ENCODE measurements at regions not wholly inside any gene's neighbourhood (a gene's known extent, or its start where the extent isn't known, plus 50 kb on each side); places are given as distances from the start of the nearest gene placed in this dataset.

DNA sequence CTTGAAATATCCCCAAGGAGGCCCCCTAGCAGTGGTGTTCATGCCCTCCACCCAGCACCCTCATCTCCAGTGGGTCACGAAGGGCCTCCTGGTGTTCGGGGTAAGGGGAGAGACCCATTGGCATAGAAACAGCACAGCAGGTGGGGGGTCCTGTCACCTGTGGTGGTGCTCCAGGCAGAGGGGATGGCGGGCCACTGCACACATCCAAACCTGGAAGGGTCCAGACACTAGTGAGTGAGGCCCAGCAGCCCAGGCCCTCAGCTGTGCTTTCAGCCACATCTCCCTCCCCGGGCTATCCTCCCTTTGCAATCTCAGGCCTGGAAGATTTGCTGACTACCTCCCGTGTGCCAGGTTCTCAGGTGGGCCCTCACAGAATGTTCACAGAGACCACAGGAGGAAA lies 59.4 kb upstream of the LYVE1 start (continued):
- TF ChIP-seq EZH2 (IDR thresholded peaks at IDR 0.05; ENCODE audit: borderline replicate concordance, control insufficient read depth, low read depth, low read length) (no peak), MTA2 (IDR thresholded peaks at IDR 0.05; ENCODE audit: low read depth) (no peak), MTA3 (IDR thresholded peaks at IDR 0.05; ENCODE audit: borderline replicate concordance, low read length) (no peak), POLR2AphosphoS2 (IDR thresholded peaks at IDR 0.05; ENCODE audit: low read depth, low read length) (no peak), CREB1 (IDR thresholded peaks at IDR 0.05; ENCODE audit: low read depth) (no peak), ESRRA (IDR thresholded peaks at IDR 0.05; ENCODE audit: low read length) (no peak)

DNA sequence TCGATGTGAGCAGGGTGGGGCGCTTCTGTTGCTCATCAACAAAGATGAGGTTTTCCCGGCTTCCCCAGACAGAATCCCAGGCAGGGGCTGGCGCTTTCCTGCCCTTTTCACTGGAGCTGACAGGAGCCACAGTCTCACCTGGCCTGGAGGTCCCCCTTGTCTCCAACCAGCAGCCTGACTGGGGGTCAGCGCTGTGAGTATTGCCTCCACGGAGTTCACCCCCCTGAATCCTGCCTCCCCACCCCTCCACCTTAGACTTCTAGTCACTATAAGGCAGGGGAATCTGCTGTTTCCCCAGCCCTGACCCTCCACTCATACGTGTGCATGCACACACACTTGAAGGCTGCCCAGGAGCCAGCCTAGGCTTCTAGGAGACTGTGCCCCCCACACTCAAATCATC lies 58.8 kb upstream of the LYVE1 start:
- TF ChIP-seq ZNF24 (IDR thresholded peaks at IDR 0.05) (no peak), MTA3 (IDR thresholded peaks at IDR 0.05; ENCODE audit: borderline replicate concordance, low read length) (no peak), FOS (IDR thresholded peaks at IDR 0.05; ENCODE audit: borderline replicate concordance, extremely low read depth, insufficient read length) (no peak), MYB (IDR thresholded peaks at IDR 0.05; ENCODE audit: borderline replicate concordance, low read depth, low read length) (no peak)
- TF ChIP-seq, protein P1, sequence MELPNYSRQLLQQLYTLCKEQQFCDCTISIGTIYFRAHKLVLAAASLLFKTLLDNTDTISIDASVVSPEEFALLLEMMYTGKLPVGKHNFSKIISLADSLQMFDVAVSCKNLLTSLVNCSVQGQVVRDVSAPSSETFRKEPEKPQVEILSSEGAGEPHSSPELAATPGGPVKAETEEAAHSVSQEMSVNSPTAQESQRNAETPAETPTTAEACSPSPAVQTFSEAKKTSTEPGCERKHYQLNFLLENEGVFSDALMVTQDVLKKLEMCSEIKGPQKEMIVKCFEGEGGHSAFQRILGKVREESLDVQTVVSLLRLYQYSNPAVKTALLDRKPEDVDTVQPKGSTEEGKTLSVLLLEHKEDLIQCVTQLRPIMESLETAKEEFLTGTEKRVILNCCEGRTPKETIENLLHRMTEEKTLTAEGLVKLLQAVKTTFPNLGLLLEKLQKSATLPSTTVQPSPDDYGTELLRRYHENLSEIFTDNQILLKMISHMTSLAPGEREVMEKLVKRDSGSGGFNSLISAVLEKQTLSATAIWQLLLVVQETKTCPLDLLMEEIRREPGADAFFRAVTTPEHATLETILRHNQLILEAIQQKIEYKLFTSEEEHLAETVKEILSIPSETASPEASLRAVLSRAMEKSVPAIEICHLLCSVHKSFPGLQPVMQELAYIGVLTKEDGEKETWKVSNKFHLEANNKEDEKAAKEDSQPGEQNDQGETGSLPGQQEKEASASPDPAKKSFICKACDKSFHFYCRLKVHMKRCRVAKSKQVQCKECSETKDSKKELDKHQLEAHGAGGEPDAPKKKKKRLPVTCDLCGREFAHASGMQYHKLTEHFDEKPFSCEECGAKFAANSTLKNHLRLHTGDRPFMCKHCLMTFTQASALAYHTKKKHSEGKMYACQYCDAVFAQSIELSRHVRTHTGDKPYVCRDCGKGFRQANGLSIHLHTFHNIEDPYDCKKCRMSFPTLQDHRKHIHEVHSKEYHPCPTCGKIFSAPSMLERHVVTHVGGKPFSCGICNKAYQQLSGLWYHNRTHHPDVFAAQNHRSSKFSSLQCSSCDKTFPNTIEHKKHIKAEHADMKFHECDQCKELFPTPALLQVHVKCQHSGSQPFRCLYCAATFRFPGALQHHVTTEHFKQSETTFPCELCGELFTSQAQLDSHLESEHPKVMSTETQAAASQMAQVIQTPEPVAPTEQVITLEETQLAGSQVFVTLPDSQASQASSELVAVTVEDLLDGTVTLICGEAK (IDR thresholded peaks at IDR 0.05; ENCODE audit: borderline replicate concordance) = no peak
- TF ChIP-seq, protein P2, sequence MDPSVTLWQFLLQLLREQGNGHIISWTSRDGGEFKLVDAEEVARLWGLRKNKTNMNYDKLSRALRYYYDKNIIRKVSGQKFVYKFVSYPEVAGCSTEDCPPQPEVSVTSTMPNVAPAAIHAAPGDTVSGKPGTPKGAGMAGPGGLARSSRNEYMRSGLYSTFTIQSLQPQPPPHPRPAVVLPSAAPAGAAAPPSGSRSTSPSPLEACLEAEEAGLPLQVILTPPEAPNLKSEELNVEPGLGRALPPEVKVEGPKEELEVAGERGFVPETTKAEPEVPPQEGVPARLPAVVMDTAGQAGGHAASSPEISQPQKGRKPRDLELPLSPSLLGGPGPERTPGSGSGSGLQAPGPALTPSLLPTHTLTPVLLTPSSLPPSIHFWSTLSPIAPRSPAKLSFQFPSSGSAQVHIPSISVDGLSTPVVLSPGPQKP (IDR thresholded peaks at IDR 0.05; ENCODE audit: low read depth, low read length) = no peak
- ChIA-PET POLR2A (no interaction called here), CTCF (interaction anchor here (1.2 to 8.4 kb wide), 2 partner anchors 26 to 223 kb away, joined by 3 to 66 read pairs; no protein-coding TSS in a partner anchor), RAD21 (ENCODE audit: unreplicated experiment) (interaction anchor here (5.7 kb wide), 1 partner anchor 25 kb away, joined by 34 read pairs; no protein-coding TSS in a partner anchor), SMC1A (ENCODE audit: uncharacterized antibody, unreplicated experiment) (interaction anchor here (1.5 kb wide), 1 partner anchor 18 kb away, joined by 4 read pairs; no protein-coding TSS in a partner anchor)
- BruUV-seq (replicated peaks) = no TSS peak
- no peaks in the 10 kb centered on the region for H3K36me3 ChIP-seq (ENCODE audit: control insufficient read depth in 2 of 2, insufficient read depth in 2 of 2, low read length in 1 of 2)
- H3K4me2 ChIP-seq (ENCODE audit: control insufficient read depth, insufficient read depth) = no peak overlapping the region
- no peaks in the 10 kb centered on the region for H3K9me3 ChIP-seq (replicated peaks; ENCODE audit: control insufficient read depth, insufficient read depth, low read length)
- intact Hi-C loops (cut with micrococcal nuclease; ENCODE audit: unreplicated experiment) (no loop called here), in situ Hi-C loops (cut with MboI) (loop anchor here (10.0 kb wide), 1 partner anchor 108 kb away; no protein-coding TSS in a partner anchor)
- no peak for FAIRE-seq
- DNase-seq (ENCODE audit: low read depth, low spot score) = no peak
- WGBS (ENCODE audit: insufficient coverage, insufficient replicate concordance, low lambda C conversion rate, missing lambda C conversion rate) = 41% methylated on average over 7 of the region's 7 CpGs
- H2AFZ ChIP-seq (ENCODE audit: control insufficient read depth, low read depth, low read length) = no peak overlapping the region
- no peaks in the 10 kb centered on the region for H3K79me2 ChIP-seq (ENCODE audit: control insufficient read depth, insufficient read depth, low read length)
- no peak for ATAC-seq
- H3K27me3 ChIP-seq (replicated peaks in 1 of 2; ENCODE audit: control insufficient read depth in 2 of 2, insufficient read depth in 2 of 2, low read length in 1 of 2) = peaks cover 0 to 2% of the 10 kb centered on the region in 2 experiments; a peak in 3 of 4 replicates
- no peak overlapping the region for H3K9ac ChIP-seq (ENCODE audit: control insufficient read depth, insufficient read depth, low read length)
- H3K4me1 ChIP-seq (ENCODE audit: control insufficient read depth, insufficient read depth, low read length) = no peaks in the 10 kb centered on the region
- no peak overlapping the region for H3K4me3 ChIP-seq
- H3K27ac ChIP-seq (ENCODE audit: control insufficient read depth, insufficient read depth) = no peak overlapping the region
- no peaks in the 10 kb centered on the region for H4K20me1 ChIP-seq (ENCODE audit: control insufficient read depth, insufficient read depth)

All from GM12878 (cell line).